ENCODE measurements at regions not wholly inside any gene's neighbourhood (a gene's known extent, or its start where the extent isn't known, plus 50 kb on each side); places are given as distances from the start of the nearest gene placed in this dataset.

- no peak for TF ChIP-seq EZH2 (IDR thresholded peaks at IDR 0.05; ENCODE audit: borderline replicate concordance, low read depth, low read length, poor library complexity, severe bottlenecking)
- no peak for TF ChIP-seq CTCF (conservative IDR thresholded peaks at IDR 0.05; ENCODE audit: low read depth, low read length)
Measured at GRCh38 chr11:95293116-95293515, 62.1 kb upstream of the SESN3 start.

Measured in A673 (cell line).